22Rv1 (cell line): ENCODE measurements at regions not wholly inside any gene's neighbourhood (a gene's known extent, or its start where the extent isn't known, plus 50 kb on each side); places are given as distances from the start of the nearest gene placed in this dataset.

Experiments
- ZFX ChIP-seq: fragments of 450-650 bp; IDR thresholded peaks from 2 replicates; pipeline ENCODE4 v1.6.1; 2017; ENCODE audit warnings: antibody characterized with exemption, borderline replicate concordance
- TF ChIP-seq, protein P1 (sequence below): fragments of 450-650 bp; IDR thresholded peaks from 2 replicates; pipeline ENCODE4 v1.5.1; 2017; ENCODE audit warnings: mild to moderate bottlenecking

DNA sequence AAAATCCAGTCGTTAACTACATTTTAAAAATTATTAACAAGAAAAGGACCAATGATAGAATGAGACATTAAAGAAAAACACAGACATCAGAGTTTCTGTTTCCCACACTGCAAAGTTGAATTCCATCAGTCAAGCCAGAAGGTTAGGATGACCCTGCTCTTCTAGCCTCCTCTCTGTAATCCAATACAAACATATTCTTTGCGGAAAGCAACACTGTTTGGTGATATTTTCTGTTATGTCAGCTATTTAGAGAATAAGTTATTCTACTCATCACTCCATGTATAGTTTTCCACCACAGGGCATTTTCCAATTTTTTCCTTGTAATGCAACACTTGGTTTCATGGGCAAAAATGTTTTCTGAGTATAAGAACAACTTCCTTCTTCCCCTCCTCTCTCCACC, 152.3 kb downstream of the EVX1 start:
- TF ChIP-seq, protein P1, sequence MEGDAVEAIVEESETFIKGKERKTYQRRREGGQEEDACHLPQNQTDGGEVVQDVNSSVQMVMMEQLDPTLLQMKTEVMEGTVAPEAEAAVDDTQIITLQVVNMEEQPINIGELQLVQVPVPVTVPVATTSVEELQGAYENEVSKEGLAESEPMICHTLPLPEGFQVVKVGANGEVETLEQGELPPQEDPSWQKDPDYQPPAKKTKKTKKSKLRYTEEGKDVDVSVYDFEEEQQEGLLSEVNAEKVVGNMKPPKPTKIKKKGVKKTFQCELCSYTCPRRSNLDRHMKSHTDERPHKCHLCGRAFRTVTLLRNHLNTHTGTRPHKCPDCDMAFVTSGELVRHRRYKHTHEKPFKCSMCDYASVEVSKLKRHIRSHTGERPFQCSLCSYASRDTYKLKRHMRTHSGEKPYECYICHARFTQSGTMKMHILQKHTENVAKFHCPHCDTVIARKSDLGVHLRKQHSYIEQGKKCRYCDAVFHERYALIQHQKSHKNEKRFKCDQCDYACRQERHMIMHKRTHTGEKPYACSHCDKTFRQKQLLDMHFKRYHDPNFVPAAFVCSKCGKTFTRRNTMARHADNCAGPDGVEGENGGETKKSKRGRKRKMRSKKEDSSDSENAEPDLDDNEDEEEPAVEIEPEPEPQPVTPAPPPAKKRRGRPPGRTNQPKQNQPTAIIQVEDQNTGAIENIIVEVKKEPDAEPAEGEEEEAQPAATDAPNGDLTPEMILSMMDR = no peak
- TF ChIP-seq ZFX = no peak
